GM23338 (cell line): ENCODE measurements at regions not wholly inside any gene's neighbourhood (a gene's known extent, or its start where the extent isn't known, plus 50 kb on each side); places are given as distances from the start of the nearest gene placed in this dataset.

Experiments
- CREB1 ChIP-seq: fragments of 250-450 bp; sonication (Bioruptor Pico); IDR thresholded peaks from 2 replicates; pipeline ENCODE4 v1.5.0; 2020; ENCODE audit warnings: low read depth, mild to moderate bottlenecking, moderate library complexity
- EZH2 ChIP-seq: fragments of 200-600 bp; sonication (generic); IDR thresholded peaks from one replicate; pipeline ENCODE4 v1.8.0; 2017; ENCODE audit warnings: antibody characterized with exemption, mild to moderate bottlenecking, low read depth; ENCODE audit not compliant: unreplicated experiment
- EZH2phosphoT487 ChIP-seq: fragments of 200-600 bp; sonication (generic); IDR thresholded peaks from one replicate; pipeline ENCODE4 v1.8.1; 2018; ENCODE audit warnings: antibody characterized with exemption; ENCODE audit not compliant: unreplicated experiment
- JUNB ChIP-seq: IDR thresholded peaks from one replicate; pipeline ENCODE4 v1.6.1; 2016; ENCODE audit warnings: antibody characterized with exemption; ENCODE audit not compliant: unreplicated experiment
- POLR2AphosphoS5 ChIP-seq: IDR thresholded peaks from 2 replicates; pipeline ENCODE4 v1.6.1; 2016; ENCODE audit warnings: antibody characterized with exemption, low read depth
- ZNF331 ChIP-seq: fragments of 250-450 bp; sonication (Bioruptor Pico); IDR thresholded peaks from 2 replicates; pipeline ENCODE4 v1.5.0; 2020; ENCODE audit warnings: low read depth, mild to moderate bottlenecking, moderate library complexity
- TF ChIP-seq, protein P1 (sequence below), 2 experiments: fragments of 200-600 bp in 1 of 2; sonication (generic) in 1 of 2; conservative IDR thresholded peaks; 2 replicates each; pipeline versions ENCODE4 v1.5.1 to v1.6.1; 2016 to 2017; ENCODE audit warnings: antibody characterized with exemption in 2 of 2, low read depth in 2 of 2, mild to moderate bottlenecking in 2 of 2, moderate library complexity in 1 of 2
- TF ChIP-seq, protein P2 (sequence below): IDR thresholded peaks from one replicate; pipeline ENCODE4 v1.6.1; 2018; ENCODE audit warnings: antibody characterized with exemption; ENCODE audit not compliant: unreplicated experiment
- TF ChIP-seq, protein P3 (sequence below): fragments of 250-450 bp; sonication (Bioruptor Pico); IDR thresholded peaks from 2 replicates; pipeline ENCODE4 v1.5.0; 2020; ENCODE audit warnings: mild to moderate bottlenecking, moderate library complexity

DNA sequence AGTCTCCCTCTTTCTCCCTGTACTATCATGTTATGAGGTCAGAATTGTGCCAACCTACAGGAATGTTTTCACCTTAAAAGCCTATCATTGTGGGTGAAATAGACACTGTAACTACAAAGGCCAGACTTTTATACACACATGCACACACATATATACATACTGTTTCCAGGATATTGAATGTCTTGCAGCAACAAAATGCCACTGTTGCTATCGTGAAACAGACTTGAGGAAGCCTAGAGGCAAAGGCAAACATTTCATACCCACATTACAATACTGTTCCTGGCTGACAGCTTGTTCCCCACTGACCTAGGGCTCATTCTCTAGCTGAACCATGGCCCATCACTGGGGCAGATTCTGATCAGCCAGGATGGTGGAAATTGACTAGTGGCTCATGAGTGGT, 125.1 kb upstream of the DUSP10 start:
- TF ChIP-seq EZH2 (no peak), EZH2phosphoT487 (no peak), JUNB (no peak), POLR2AphosphoS5 (no peak), ZNF331 (CRISPR knock-in tag) (no peak), CREB1 (CRISPR knock-in tag) (no peak)
- TF ChIP-seq, protein P1, sequence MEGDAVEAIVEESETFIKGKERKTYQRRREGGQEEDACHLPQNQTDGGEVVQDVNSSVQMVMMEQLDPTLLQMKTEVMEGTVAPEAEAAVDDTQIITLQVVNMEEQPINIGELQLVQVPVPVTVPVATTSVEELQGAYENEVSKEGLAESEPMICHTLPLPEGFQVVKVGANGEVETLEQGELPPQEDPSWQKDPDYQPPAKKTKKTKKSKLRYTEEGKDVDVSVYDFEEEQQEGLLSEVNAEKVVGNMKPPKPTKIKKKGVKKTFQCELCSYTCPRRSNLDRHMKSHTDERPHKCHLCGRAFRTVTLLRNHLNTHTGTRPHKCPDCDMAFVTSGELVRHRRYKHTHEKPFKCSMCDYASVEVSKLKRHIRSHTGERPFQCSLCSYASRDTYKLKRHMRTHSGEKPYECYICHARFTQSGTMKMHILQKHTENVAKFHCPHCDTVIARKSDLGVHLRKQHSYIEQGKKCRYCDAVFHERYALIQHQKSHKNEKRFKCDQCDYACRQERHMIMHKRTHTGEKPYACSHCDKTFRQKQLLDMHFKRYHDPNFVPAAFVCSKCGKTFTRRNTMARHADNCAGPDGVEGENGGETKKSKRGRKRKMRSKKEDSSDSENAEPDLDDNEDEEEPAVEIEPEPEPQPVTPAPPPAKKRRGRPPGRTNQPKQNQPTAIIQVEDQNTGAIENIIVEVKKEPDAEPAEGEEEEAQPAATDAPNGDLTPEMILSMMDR (conservative IDR thresholded peaks at IDR 0.05; ENCODE audit: low read depth in 2 of 2): no peak
- TF ChIP-seq, protein P2, sequence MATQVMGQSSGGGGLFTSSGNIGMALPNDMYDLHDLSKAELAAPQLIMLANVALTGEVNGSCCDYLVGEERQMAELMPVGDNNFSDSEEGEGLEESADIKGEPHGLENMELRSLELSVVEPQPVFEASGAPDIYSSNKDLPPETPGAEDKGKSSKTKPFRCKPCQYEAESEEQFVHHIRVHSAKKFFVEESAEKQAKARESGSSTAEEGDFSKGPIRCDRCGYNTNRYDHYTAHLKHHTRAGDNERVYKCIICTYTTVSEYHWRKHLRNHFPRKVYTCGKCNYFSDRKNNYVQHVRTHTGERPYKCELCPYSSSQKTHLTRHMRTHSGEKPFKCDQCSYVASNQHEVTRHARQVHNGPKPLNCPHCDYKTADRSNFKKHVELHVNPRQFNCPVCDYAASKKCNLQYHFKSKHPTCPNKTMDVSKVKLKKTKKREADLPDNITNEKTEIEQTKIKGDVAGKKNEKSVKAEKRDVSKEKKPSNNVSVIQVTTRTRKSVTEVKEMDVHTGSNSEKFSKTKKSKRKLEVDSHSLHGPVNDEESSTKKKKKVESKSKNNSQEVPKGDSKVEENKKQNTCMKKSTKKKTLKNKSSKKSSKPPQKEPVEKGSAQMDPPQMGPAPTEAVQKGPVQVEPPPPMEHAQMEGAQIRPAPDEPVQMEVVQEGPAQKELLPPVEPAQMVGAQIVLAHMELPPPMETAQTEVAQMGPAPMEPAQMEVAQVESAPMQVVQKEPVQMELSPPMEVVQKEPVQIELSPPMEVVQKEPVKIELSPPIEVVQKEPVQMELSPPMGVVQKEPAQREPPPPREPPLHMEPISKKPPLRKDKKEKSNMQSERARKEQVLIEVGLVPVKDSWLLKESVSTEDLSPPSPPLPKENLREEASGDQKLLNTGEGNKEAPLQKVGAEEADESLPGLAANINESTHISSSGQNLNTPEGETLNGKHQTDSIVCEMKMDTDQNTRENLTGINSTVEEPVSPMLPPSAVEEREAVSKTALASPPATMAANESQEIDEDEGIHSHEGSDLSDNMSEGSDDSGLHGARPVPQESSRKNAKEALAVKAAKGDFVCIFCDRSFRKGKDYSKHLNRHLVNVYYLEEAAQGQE: no peak
- TF ChIP-seq, protein P3, sequence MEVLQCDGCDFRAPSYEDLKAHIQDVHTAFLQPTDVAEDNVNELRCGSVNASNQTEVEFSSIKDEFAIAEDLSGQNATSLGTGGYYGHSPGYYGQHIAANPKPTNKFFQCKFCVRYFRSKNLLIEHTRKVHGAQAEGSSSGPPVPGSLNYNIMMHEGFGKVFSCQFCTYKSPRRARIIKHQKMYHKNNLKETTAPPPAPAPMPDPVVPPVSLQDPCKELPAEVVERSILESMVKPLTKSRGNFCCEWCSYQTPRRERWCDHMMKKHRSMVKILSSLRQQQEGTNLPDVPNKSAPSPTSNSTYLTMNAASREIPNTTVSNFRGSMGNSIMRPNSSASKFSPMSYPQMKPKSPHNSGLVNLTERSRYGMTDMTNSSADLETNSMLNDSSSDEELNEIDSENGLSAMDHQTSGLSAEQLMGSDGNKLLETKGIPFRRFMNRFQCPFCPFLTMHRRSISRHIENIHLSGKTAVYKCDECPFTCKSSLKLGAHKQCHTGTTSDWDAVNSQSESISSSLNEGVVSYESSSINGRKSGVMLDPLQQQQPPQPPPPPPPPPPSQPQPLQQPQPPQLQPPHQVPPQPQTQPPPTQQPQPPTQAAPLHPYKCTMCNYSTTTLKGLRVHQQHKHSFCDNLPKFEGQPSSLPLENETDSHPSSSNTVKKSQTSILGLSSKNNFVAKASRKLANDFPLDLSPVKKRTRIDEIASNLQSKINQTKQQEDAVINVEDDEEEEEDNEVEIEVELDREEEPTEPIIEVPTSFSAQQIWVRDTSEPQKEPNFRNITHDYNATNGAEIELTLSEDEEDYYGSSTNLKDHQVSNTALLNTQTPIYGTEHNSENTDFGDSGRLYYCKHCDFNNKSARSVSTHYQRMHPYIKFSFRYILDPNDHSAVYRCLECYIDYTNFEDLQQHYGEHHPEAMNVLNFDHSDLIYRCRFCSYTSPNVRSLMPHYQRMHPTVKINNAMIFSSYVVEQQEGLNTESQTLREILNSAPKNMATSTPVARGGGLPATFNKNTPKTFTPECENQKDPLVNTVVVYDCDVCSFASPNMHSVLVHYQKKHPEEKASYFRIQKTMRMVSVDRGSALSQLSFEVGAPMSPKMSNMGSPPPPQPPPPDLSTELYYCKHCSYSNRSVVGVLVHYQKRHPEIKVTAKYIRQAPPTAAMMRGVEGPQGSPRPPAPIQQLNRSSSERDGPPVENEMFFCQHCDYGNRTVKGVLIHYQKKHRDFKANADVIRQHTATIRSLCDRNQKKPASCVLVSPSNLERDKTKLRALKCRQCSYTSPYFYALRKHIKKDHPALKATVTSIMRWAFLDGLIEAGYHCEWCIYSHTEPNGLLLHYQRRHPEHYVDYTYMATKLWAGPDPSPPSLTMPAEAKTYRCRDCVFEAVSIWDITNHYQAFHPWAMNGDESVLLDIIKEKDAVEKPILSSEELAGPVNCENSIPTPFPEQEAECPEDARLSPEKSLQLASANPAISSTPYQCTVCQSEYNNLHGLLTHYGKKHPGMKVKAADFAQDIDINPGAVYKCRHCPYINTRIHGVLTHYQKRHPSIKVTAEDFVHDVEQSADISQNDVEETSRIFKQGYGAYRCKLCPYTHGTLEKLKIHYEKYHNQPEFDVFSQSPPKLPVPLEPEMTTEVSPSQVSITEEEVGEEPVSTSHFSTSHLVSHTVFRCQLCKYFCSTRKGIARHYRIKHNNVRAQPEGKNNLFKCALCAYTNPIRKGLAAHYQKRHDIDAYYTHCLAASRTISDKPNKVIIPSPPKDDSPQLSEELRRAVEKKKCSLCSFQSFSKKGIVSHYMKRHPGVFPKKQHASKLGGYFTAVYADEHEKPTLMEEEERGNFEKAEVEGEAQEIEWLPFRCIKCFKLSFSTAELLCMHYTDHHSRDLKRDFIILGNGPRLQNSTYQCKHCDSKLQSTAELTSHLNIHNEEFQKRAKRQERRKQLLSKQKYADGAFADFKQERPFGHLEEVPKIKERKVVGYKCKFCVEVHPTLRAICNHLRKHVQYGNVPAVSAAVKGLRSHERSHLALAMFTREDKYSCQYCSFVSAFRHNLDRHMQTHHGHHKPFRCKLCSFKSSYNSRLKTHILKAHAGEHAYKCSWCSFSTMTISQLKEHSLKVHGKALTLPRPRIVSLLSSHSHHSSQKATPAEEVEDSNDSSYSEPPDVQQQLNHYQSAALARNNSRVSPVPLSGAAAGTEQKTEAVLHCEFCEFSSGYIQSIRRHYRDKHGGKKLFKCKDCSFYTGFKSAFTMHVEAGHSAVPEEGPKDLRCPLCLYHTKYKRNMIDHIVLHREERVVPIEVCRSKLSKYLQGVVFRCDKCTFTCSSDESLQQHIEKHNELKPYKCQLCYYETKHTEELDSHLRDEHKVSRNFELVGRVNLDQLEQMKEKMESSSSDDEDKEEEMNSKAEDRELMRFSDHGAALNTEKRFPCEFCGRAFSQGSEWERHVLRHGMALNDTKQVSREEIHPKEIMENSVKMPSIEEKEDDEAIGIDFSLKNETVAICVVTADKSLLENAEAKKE (CRISPR knock-in tag): no peak
